Fibroblast of lung (primary cell): ENCODE measurements at regions not wholly inside any gene's neighbourhood (a gene's known extent, or its start where the extent isn't known, plus 50 kb on each side); places are given as distances from the start of the nearest gene placed in this dataset.
"Not testable (repeated sequence)": the region's sequence is repeated elsewhere in the genome, so short reads cannot be mapped to it uniquely, and the experiment has no call there.

Experiments used
- DNase-seq, 2 donors: peaks; one replicate each; pipeline versions ENCODE4 v3.0.0 to v3.0.0-alpha.2; 2010; ENCODE audit warnings: low read depth in 2 of 2
- H2AFZ ChIP-seq: 2 replicates; pipeline ENCODE4 v1.5.1; 2012; ENCODE audit warnings: low read length, control low read depth, inconsistent platforms
- H3K27ac ChIP-seq: 2 replicates; pipeline ENCODE4 v1.5.1; 2011; ENCODE audit warnings: low read length, control low read depth; ENCODE audit not compliant: insufficient read depth
- H3K27me3 ChIP-seq: 2 replicates; pipeline ENCODE4 v1.5.1; 2011; ENCODE audit warnings: mild to moderate bottlenecking, low read length; ENCODE audit not compliant: control insufficient read depth, insufficient read depth
- H3K36me3 ChIP-seq: 2 replicates; pipeline ENCODE4 v1.5.1; 2011; ENCODE audit warnings: low read length; ENCODE audit not compliant: control insufficient read depth, insufficient read depth
- H3K4me1 ChIP-seq: 2 replicates; pipeline ENCODE4 v1.5.1; 2011; ENCODE audit warnings: low read length; ENCODE audit not compliant: control insufficient read depth, insufficient read depth; ENCODE audit errors: extremely low read depth
- H3K4me2 ChIP-seq: 2 replicates; pipeline ENCODE4 v1.5.1; 2011; ENCODE audit warnings: low read length, control low read depth; ENCODE audit not compliant: insufficient read depth; ENCODE audit errors: extremely low read depth
- H3K4me3 ChIP-seq, 4 experiments: fragments of 200-600 bp in 1 of 4; sonication (generic) in 1 of 4; replicated peaks in 1 of 4; 2 replicates each; pipeline ENCODE4 v1.5.1; 2011 to 2016; ENCODE audit warnings: low read length in 4 of 4, low read depth in 3 of 4, mild to moderate bottlenecking in 3 of 4, control low read depth in 2 of 4, inconsistent platforms in 1 of 4, mixed read lengths in 1 of 4; ENCODE audit not compliant: insufficient read depth in 1 of 4; ENCODE audit errors: control extremely low read depth in 1 of 4
- H3K79me2 ChIP-seq: 2 replicates; pipeline ENCODE4 v1.5.1; 2012; ENCODE audit warnings: mild to moderate bottlenecking, low read length, inconsistent platforms; ENCODE audit not compliant: control insufficient read depth, insufficient read depth
- H3K9ac ChIP-seq: 2 replicates; pipeline ENCODE4 v1.5.1; 2011; ENCODE audit warnings: mild to moderate bottlenecking, low read length, control low read depth; ENCODE audit not compliant: insufficient read depth
- H3K9me3 ChIP-seq: 2 replicates; pipeline ENCODE4 v1.5.1; 2012; ENCODE audit warnings: low read depth, low read length; ENCODE audit not compliant: control insufficient read depth, insufficient read depth
- H4K20me1 ChIP-seq: 2 replicates; pipeline ENCODE4 v1.5.1; 2011; ENCODE audit warnings: low read length; ENCODE audit not compliant: control insufficient read depth, insufficient read depth; ENCODE audit errors: extremely low read depth
- CTCF ChIP-seq, 2 donors: IDR thresholded peaks in 1 of 2; conservative IDR thresholded peaks in 1 of 2; 1 replicate in 1 of 2; 2 replicates in 1 of 2; pipeline ENCODE4 v1.5.1; 2011 to 2012; ENCODE audit warnings: low read length in 2 of 2, control low read depth in 1 of 2, inconsistent platforms in 1 of 2, low read depth in 1 of 2, mild to moderate bottlenecking in 1 of 2
- EZH2 ChIP-seq: IDR thresholded peaks from 2 replicates; pipeline ENCODE4 v1.5.1; 2012; ENCODE audit warnings: low read length, control low read depth, mild to moderate bottlenecking; ENCODE audit errors: missing control alignments

DNA sequence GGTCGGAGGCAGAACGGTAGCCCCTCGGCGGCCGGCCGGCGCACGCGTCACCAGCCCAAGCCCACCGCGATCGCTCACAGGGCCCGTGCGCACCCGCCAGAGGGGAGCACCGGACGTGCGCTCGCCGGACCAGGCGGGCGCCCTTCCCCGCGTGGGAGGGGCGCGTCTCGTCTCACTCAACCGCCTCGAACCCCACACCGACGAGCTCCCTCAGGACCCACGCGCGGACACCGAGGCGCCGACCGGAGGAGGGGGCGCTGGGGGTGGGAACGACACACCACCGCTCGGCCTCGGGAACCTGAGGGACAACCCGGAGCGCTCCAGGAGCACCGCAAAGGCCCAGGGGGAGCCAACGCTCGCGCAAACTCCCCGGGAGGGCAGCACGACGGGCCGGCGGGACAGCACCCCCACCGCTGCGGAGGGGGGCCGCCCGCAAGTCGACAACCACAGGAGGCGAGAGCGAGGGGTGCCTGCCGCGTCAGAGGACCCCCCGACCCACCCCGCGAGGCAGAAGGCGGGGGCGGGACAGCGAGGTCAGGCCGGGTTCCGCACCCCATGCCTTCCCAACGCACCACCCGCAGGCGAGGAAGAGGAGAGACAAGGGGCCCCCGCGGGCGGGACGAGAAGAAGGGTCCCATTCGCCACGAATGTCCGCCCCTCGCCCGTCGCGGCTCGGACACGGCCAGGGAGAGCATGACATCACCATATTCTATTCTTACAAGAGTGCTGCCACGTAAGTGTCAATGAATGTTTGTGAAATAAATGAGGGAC, 512.7 kb upstream of the ZNF337 start:
- DNase-seq, result peak in 1 of 2 donors; percentile 28
- Histone ChIP-seq H3K4me2 (no peak overlapping the region), H4K20me1 (no peaks in the 10 kb centered on the region), H3K36me3 (no peaks in the 10 kb centered on the region), H3K9ac (no peak overlapping the region), H3K4me1 (no peaks in the 10 kb centered on the region), H3K27ac (no peak overlapping the region), H3K9me3 (no peaks in the 10 kb centered on the region), H3K27me3 (peaks cover 16% of the 10 kb centered on the region), H3K79me2 (no peaks in the 10 kb centered on the region), H3K4me3 (no peak overlapping the region), H2AFZ (no peak overlapping the region)
- TF ChIP-seq EZH2 (no peak), CTCF (conservative IDR thresholded peaks at IDR 0.05 in 1 of 2, IDR thresholded peaks at IDR 0.05 in 1 of 2; ENCODE audit: low read depth in 1 of 2, low read length in 2 of 2) (no peak)

GRCh38 chr20:26208296-26209091, 511.8 kb upstream of the ZNF337 start:
- H3K9me3 ChIP-seq, result no peaks in the 10 kb centered on the region
- H3K79me2 ChIP-seq, result no peaks in the 10 kb centered on the region
- H4K20me1 ChIP-seq, result no peaks in the 10 kb centered on the region
- peaks cover 16% of the 10 kb centered on the region for H3K27me3 ChIP-seq
- TF ChIP-seq EZH2 (peak; percentile 69), CTCF (conservative IDR thresholded peaks at IDR 0.05 in 1 of 2, IDR thresholded peaks at IDR 0.05 in 1 of 2; ENCODE audit: low read depth in 1 of 2, low read length in 2 of 2) (no peak)
- no peak overlapping the region for H3K4me2 ChIP-seq
- no peaks in the 10 kb centered on the region for H3K4me1 ChIP-seq
- no peak overlapping the region for H3K27ac ChIP-seq
- no peak overlapping the region for H2AFZ ChIP-seq
- peak in 1 of 2 donors; percentile 10 for DNase-seq
- H3K36me3 ChIP-seq, result no peaks in the 10 kb centered on the region
- peak overlapping the region in 1 of 4 experiments; percentile 39 for H3K4me3 ChIP-seq
- H3K9ac ChIP-seq, result no peak overlapping the region

- H3K4me2 ChIP-seq, DNase-seq, H3K9me3 ChIP-seq, H3K27ac ChIP-seq, H3K79me2 ChIP-seq, H4K20me1 ChIP-seq, H3K4me3 ChIP-seq, H3K36me3 ChIP-seq, H3K9ac ChIP-seq, H2AFZ ChIP-seq, H3K4me1 ChIP-seq: not testable (repeated sequence)
- H3K27me3 ChIP-seq, result peaks cover 16% of the 10 kb centered on the region
These were observed 511.3 kb upstream of the ZNF337 start for GRCh38 chr20:26207967-26208295.
